H9 (cell line): ENCODE measurements at regions not wholly inside any gene's neighbourhood (a gene's known extent, or its start where the extent isn't known, plus 50 kb on each side); places are given as distances from the start of the nearest gene placed in this dataset.

Source experiments
- DNase-seq: peaks from one replicate; pipeline ENCODE4 v3.0.0-alpha.2; 2017
- H2AFZ ChIP-seq: one replicate; pipeline ENCODE4 v1.6.1; 2013; ENCODE audit warnings: mild to moderate bottlenecking, low read length, control low read depth, moderate library complexity
- H2AK5ac ChIP-seq: 2 replicates; pipeline ENCODE4 v1.6.1; 2013; ENCODE audit warnings: low read length, control low read depth, mixed read lengths; ENCODE audit not compliant: insufficient read length
- H2BK120ac ChIP-seq: one replicate; pipeline ENCODE4 v1.6.1; 2013; ENCODE audit warnings: low read depth, mild to moderate bottlenecking, low read length, control low read depth, inconsistent platforms; ENCODE audit not compliant: poor library complexity, severe bottlenecking
- H2BK12ac ChIP-seq: 2 replicates; pipeline ENCODE4 v1.6.1; 2013; ENCODE audit warnings: low read length, control low read depth, mixed read lengths, low read depth; ENCODE audit not compliant: insufficient read length
- H2BK15ac ChIP-seq: 2 replicates; pipeline ENCODE4 v1.6.1; 2013; ENCODE audit warnings: low read depth, low read length, control low read depth
- H2BK20ac ChIP-seq: one replicate; pipeline ENCODE4 v1.6.1; 2013; ENCODE audit warnings: low read depth, mild to moderate bottlenecking, low read length, control low read depth, inconsistent platforms; ENCODE audit not compliant: poor library complexity, severe bottlenecking
- H2BK5ac ChIP-seq: 2 replicates; pipeline ENCODE4 v1.6.1; 2013; ENCODE audit warnings: low read length, control low read depth, mixed read lengths; ENCODE audit not compliant: insufficient read length
- H3K14ac ChIP-seq: 2 replicates; pipeline ENCODE4 v1.6.1; 2013; ENCODE audit warnings: low read length, control low read depth; ENCODE audit not compliant: insufficient read depth
- H3K18ac ChIP-seq: 2 replicates; pipeline ENCODE4 v1.6.1; 2013; ENCODE audit warnings: low read depth, mild to moderate bottlenecking, mixed read lengths, low read length, control low read depth; ENCODE audit not compliant: insufficient read length
- H3K23ac ChIP-seq: 2 replicates; pipeline ENCODE4 v1.6.1; 2013; ENCODE audit warnings: low read length, control low read depth, mixed read lengths, low read depth; ENCODE audit not compliant: insufficient read length
- H3K23me2 ChIP-seq: 2 replicates; pipeline ENCODE4 v1.6.1; 2013; ENCODE audit warnings: low read depth, mild to moderate bottlenecking, mixed read lengths, low read length, control low read depth; ENCODE audit not compliant: insufficient read length, poor library complexity, severe bottlenecking
- H3K27ac ChIP-seq: 2 replicates; pipeline ENCODE4 v1.5.1; 2013; ENCODE audit warnings: low read length, control low read depth, mixed read lengths, low read depth; ENCODE audit not compliant: insufficient read length
- H3K27me3 ChIP-seq: 2 replicates; pipeline ENCODE4 v1.6.1; 2013; ENCODE audit warnings: low read length, control low read depth, inconsistent platforms; ENCODE audit not compliant: insufficient read depth
- H3K4ac ChIP-seq: 2 replicates; pipeline ENCODE4 v1.6.1; 2013; ENCODE audit warnings: low read depth, mild to moderate bottlenecking, control low read depth, inconsistent platforms, low read length, moderate library complexity
- H3K4me1 ChIP-seq: 2 replicates; pipeline ENCODE4 v1.6.1; 2013; ENCODE audit warnings: low read length, control low read depth, inconsistent platforms; ENCODE audit not compliant: insufficient read depth
- H3K4me2 ChIP-seq: 2 replicates; pipeline ENCODE4 v1.6.1; 2013; ENCODE audit warnings: low read length, control low read depth, mixed read lengths; ENCODE audit not compliant: insufficient read length, insufficient read depth
- H3K56ac ChIP-seq: 2 replicates; pipeline ENCODE4 v1.6.1; 2013; ENCODE audit warnings: low read depth, mild to moderate bottlenecking, mixed read lengths, low read length, control low read depth; ENCODE audit not compliant: insufficient read length
- H3K79me1 ChIP-seq: 2 replicates; pipeline ENCODE4 v1.6.1; 2013; ENCODE audit warnings: low read depth, mild to moderate bottlenecking, moderate library complexity, low read length, control low read depth, inconsistent platforms; ENCODE audit not compliant: insufficient read depth, poor library complexity, severe bottlenecking
- H3K79me2 ChIP-seq: 2 replicates; pipeline ENCODE4 v1.6.1; 2013; ENCODE audit warnings: low read length, control low read depth, inconsistent platforms; ENCODE audit not compliant: insufficient read depth
- H3K9ac ChIP-seq: 2 replicates; pipeline ENCODE4 v1.6.1; 2013; ENCODE audit warnings: low read length, control low read depth, mixed read lengths; ENCODE audit not compliant: insufficient read length; ENCODE audit errors: extremely low read depth
- H3K9me3 ChIP-seq: one replicate; pipeline ENCODE4 v1.6.1; 2013; ENCODE audit warnings: low read depth, low read length, inconsistent platforms; ENCODE audit not compliant: control insufficient read depth
- H3T11ph ChIP-seq: one replicate; pipeline ENCODE4 v1.6.1; 2013; ENCODE audit warnings: mild to moderate bottlenecking, low read length, control low read depth, inconsistent platforms
- H4K20me1 ChIP-seq: one replicate; pipeline ENCODE4 v1.6.1; 2013; ENCODE audit not compliant: control insufficient read depth, insufficient read length, insufficient read depth
- H4K5ac ChIP-seq: 2 replicates; pipeline ENCODE4 v1.6.1; 2013; ENCODE audit warnings: low read depth, mild to moderate bottlenecking, mixed read lengths, low read length, control low read depth; ENCODE audit not compliant: insufficient read length
- H4K8ac ChIP-seq: replicated peaks from 2 replicates; pipeline ENCODE4 v1.6.1; 2013; ENCODE audit warnings: low read length, control low read depth, mixed read lengths, low read depth; ENCODE audit not compliant: insufficient read length
- H4K91ac ChIP-seq: 2 replicates; pipeline ENCODE4 v1.6.1; 2013; ENCODE audit warnings: low read depth, mild to moderate bottlenecking, moderate library complexity, mixed read lengths, low read length, control low read depth; ENCODE audit not compliant: insufficient read length
- H3K27ac Mint-ChIP-seq, 3 experiments: 2 replicates in 2 of 3; 3 replicates in 1 of 3; pipeline ENCODE4 v1.8.0; 2020 to 2021; ENCODE audit warnings: mixed read lengths in 3 of 3, mild to moderate bottlenecking in 1 of 3, moderate library complexity in 1 of 3
- H3K27me3 Mint-ChIP-seq: 2 replicates; pipeline ENCODE4 v1.8.0; 2021; ENCODE audit warnings: low read depth, mild to moderate bottlenecking, moderate library complexity, mixed read lengths
- H3K36me3 Mint-ChIP-seq, 3 experiments: 2 replicates in 2 of 3; 3 replicates in 1 of 3; pipeline ENCODE4 v1.8.0; 2020 to 2021; ENCODE audit warnings: low read depth in 3 of 3, mixed read lengths in 3 of 3; ENCODE audit not compliant: insufficient read depth in 1 of 3
- H3K4me1 Mint-ChIP-seq, 2 experiments: 2 replicates each; pipeline ENCODE4 v1.8.0; 2020; ENCODE audit warnings: mixed read lengths in 2 of 2
- H3K4me3 Mint-ChIP-seq, 2 experiments: 2 replicates in 1 of 2; 3 replicates in 1 of 2; pipeline ENCODE4 v1.8.0; 2020 to 2021; ENCODE audit warnings: mild to moderate bottlenecking in 2 of 2, mixed read lengths in 2 of 2, moderate library complexity in 1 of 2
- H3K9me3 Mint-ChIP-seq, 2 experiments: 2 replicates in 1 of 2; 3 replicates in 1 of 2; pipeline ENCODE4 v1.8.0; 2020; ENCODE audit warnings: mild to moderate bottlenecking in 2 of 2, mixed read lengths in 2 of 2, moderate library complexity in 1 of 2
- WGBS: extraction: QIAGEN DNeasy Blood & Tissue Kit; methylation state at CpG from one replicate; pipeline ENCODE4 v1.1.7; 2013; ENCODE audit warnings: missing lambda C conversion rate, low lambda C conversion rate, mixed read lengths; ENCODE audit not compliant: insufficient read length; ENCODE audit errors: extremely low coverage; 5-methylcytosine and 5-hydroxymethylcytosine counted together
- TF ChIP-seq, protein P1 (sequence below): fragments of 200-600 bp; sonication (generic); conservative IDR thresholded peaks from 3 replicates; pipeline ENCODE4 v1.8.0; 2021; ENCODE audit warnings: antibody characterized with exemption, mild to moderate bottlenecking

DNA sequence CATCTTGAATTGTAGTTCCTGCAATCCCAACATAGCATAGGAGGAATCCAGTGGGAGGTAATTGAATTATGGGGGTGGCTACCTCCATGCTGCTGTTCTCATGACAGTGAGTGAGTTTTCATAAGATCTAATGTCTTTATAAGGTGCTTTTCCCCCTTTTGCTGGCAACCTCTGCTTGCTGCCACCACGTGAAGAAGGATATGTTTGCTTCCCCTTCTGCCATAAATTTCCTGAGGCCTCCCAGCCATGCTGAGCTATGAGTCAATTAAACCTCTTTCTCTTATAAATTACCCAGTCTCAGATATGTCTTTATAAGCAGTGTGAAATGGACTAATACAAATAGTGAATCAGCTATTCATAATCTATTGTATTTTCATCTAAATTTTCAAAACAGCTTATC, 537.3 kb downstream of the EPHA3 start:
- Mint-ChIP-seq H3K27me3 (no peaks in the 10 kb centered on the region), H3K27ac (no peak overlapping the region), H3K4me3 (no peak overlapping the region), H3K9me3 (peaks cover 0 to 3% of the 10 kb centered on the region in 2 experiments; a peak in 1 of 5 replicates), H3K4me1 (no peaks in the 10 kb centered on the region), H3K36me3 (no peaks in the 10 kb centered on the region)
- Histone ChIP-seq H4K5ac (no peak overlapping the region), H3T11ph (no peak overlapping the region), H3K4me2 (no peak overlapping the region), H2AFZ (no peak overlapping the region), H2BK5ac (no peak overlapping the region), H2AK5ac (no peak overlapping the region), H3K79me1 (no peaks in the 10 kb centered on the region), H3K18ac (no peak overlapping the region), H3K27me3 (no peaks in the 10 kb centered on the region), H2BK15ac (no peak overlapping the region), H3K23ac (no peak overlapping the region), H2BK12ac (no peak overlapping the region), H3K23me2 (no peaks in the 10 kb centered on the region), H3K4me1 (no peaks in the 10 kb centered on the region), H3K56ac (no peak overlapping the region), H2BK120ac (no peak overlapping the region), H4K8ac (no peak overlapping the region), H3K9ac (no peak overlapping the region), H3K14ac (no peak overlapping the region), H3K4ac (no peak overlapping the region), H3K27ac (no peak overlapping the region), H3K9me3 (no peaks in the 10 kb centered on the region), H2BK20ac (no peak overlapping the region), H4K20me1 (no peaks in the 10 kb centered on the region), H4K91ac (no peak overlapping the region), H3K79me2 (no peaks in the 10 kb centered on the region)
- no CpG with 5 or more reads among the region's 1 CpG for WGBS
- no peak for DNase-seq
- TF ChIP-seq, protein P1, sequence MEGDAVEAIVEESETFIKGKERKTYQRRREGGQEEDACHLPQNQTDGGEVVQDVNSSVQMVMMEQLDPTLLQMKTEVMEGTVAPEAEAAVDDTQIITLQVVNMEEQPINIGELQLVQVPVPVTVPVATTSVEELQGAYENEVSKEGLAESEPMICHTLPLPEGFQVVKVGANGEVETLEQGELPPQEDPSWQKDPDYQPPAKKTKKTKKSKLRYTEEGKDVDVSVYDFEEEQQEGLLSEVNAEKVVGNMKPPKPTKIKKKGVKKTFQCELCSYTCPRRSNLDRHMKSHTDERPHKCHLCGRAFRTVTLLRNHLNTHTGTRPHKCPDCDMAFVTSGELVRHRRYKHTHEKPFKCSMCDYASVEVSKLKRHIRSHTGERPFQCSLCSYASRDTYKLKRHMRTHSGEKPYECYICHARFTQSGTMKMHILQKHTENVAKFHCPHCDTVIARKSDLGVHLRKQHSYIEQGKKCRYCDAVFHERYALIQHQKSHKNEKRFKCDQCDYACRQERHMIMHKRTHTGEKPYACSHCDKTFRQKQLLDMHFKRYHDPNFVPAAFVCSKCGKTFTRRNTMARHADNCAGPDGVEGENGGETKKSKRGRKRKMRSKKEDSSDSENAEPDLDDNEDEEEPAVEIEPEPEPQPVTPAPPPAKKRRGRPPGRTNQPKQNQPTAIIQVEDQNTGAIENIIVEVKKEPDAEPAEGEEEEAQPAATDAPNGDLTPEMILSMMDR = no peak
